ENCODE measurements at regions not wholly inside any gene's neighbourhood (a gene's known extent, or its start where the extent isn't known, plus 50 kb on each side); places are given as distances from the start of the nearest gene placed in this dataset.

DNA sequence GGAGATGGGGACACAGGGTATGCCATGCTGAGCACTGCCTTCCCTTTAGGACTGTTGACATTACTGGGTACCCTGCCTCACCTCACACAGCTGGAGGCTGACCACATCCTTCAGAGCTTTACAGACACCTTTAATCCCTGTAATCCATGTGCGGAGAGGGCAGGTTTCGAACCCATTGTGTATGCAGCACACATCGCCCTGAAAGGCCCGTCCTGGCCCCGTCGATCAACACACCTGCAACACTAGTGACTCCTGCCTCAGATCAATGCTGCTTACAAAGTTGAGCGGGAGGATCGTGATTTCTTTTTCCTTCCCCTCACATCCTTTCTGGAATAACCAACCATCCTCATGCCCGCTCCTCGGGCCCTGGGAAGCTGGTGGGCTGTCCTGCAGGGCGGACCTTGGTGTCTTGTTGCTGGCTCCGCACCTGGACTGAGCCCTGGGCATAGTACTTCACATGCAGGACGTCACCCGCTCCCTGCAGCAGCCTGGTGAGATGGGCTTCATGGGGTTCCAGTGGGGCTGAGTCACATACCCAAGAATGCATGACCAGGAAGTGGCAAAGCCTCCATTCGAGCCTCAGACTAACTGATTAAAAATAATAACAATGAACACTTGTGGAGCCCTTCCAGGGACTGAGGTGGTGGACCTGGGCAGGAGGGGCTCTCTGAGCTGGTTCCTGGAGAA, 403.6 kb downstream of the PTPRU start:
- no peak for DNase-seq

DNA sequence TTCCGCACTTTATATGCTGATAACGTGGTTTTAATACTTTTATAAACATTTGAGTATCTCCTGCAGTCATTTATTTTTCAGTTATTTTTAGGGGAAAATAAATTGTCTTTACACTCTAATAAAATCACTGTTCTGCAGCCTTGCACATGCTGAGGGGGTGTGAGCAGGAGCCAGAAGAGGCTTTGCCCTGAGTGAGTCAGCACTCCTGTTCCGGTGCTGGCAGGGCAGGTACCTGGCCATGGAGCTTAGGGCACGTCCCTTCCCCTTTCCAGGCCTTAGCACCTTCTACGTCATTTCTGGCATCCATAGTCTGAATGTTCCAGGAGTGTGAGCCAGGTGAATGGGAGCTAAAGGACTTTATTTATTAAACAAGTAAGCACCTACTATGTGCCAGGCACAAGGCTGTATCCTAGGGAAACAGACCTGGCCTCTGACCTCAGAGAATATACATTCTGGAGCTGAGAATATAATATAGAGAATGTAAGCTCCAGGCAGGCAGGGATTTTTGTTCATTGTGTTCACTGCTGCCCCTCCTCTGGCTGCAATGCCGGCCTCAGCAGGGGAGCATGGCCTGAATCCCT, 402.9 kb downstream of the PTPRU start:
- no peak for DNase-seq

DNA sequence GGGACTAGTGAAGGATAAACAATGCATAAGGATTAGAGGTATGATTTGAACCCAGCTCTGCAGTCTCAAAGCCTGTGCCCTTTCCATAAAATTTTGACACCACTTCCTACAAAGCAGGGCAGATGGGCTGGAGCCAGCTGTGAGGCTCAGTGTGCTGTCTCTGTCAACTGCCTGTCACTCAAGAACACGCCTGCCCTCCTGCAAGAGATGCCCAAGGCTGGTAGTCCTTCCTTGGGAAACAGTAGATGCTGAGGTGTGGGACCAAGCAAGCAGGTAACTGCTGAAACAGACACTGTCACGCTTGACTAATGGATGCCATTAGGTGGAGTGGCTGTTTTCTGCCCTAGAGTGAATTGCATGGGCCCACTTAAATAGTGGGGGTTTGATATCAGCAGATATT, 402.0 kb downstream of the PTPRU start:
- DNase-seq: no peak

DNA sequence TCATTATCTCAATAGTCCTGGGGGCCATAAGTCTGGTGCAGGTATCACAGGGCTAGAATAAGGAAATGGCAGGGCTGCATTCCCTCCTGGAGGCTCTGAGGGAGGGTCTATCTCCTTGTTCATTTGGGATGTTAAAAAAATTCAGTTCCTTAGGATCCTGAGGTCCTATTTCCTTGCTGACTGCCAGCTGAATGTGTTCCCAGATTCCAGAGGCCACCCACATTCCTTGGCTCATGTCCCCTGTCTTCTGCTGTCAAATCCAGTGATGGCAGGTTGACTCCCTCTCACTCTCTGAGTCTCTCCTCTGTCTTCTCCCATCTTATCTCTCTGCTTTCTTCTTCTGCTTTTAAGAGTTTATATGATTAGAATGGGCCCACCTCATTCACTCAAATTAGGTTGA, 400.6 kb downstream of the PTPRU start:
- DNase-seq: no peak

DNA sequence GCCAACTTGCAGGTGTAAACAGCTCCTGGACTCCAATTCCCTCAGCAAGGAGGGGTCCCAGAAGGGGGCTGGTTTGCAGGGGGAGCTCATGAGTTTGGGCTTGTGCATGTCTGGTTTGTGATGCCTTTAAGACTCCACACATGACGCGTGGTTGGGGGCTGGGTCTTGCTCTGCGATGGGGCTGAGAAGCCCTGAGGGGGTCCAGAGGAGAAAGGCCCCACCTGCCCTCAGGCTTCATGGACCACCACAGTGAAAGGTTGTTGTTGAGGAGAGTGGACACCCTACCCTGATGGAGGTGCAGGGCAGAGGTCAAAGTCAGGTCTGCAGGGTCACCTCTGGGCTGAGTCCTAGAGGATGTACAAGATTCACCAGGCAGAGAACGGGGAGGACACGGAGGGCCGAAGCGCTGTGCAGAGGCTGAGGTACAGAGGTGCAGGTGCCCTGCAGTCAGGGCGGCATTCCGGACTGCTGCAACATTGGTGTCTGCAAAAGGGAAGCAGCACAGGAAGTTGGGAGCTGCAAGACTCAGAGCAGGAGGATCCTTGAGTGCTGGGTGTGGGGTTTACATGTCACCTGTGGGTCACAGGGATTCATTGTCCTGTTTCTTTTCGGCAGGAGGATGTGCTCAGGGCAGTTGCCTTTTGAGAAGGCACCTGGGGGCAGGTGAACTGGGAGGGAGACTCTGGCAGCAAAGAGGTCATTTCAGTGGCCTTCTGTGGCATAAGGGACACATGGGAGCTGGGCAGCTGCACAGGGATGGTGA, 399.4 kb downstream of the PTPRU start:
- DNase-seq: no peak

DNA sequence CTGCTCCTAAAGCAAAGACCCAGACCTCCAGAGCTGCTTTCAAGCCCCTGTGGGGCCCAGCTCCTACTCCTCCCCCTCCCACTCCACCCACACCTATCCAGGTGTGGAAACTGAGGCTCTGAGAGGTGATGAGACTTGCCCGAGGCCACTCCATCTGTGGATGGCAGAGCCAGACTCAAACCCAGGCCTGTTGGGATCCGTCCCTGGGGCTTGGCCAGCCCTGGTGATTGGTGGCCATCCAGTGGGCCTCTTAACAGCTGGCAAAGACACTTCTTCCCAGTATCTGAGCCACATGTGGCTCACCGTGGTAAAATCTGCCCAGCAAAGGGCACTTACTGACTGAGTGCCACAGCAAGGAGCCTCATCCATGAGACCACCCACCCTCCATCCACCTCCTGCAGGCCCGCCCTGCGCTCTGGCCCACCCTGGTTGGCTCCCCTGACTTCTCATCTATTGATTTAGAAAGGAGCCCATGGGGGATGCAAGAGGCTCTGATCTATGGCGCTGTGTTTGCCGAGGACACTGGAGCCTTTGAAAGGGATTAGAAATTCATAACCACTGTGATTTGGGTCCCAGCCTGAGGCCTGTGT, 398.5 kb downstream of the PTPRU start:
- no peak for DNase-seq

DNA sequence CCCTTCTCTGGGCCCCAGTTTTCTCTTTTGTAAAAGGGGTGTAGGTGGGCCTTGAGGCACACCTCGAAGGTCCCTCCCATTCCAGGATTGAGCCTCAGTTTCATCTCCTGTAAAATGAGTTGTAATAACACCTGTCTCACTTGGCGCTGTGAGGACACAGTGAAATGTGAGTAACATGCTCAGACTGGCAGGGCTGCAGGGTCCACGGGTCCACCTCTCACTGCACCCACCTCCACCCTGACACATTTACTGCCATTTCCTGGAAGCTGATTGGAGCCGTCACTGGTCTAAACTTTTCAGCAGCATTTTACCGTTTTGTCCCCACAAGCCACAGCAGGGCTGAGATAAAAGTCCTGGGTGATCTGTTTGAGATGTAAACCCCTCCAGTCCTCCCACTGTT, 398.0 kb downstream of the PTPRU start:
- DNase-seq: no peak

DNA sequence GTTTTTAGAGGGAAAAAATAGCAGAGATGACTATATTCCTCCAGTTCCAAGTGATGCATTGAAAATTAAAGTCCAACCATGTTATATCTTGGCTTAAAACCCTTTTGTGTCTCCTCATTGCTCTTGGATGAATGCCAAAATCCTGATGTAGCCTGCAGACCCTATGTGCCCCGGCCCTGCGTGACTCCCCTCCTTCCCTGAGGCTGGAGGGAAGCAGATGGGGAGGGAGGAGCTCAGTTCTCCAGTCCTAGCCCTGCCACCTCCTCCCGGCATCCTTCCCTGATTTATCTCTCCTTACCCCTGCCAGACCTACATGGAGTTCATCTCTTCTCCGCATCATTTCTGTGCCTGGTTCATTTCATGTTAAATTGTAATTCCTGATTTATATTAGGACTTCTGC, 397.4 kb downstream of the PTPRU start:
- DNase-seq: no peak

DNA sequence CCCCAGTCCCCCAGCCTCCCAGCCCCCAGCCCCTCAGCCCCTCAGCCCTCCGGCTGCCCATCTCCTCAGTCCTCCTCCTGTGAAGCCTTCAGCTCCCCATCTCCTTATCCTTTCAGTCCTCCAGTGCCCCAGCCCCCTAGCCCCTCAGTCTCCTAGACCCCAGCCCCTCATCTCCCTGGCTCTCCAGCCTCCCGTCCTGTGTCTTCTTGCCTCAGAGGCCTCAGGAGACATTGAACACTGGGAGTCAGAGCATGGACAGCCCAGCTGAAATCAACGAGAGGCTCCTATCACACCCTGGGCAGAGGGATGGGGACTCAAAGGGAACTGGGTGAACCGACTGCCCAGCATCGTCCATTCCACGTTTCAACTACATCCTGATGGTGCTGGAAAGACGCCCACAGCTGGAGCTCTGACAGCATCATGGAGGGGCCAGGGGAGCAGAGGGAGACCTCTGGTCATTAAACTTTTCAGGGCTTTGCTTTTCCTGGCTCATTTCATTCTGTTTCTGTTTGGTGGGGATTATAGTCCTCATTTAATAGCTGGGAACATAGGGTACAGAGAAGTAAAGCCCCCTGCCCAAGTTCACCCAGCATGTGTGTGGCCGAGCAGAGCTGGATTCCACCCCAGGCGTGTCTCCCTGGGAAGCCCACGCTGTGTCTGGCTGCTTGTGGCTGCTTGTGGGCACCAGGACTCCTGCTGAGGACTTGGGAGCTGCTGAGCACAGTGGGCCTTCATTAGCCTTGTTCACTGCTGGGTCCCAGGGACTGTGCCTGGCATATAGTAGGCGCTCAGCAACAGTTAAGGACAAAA, 396.7 kb downstream of the PTPRU start:
- no peak for DNase-seq

DNA sequence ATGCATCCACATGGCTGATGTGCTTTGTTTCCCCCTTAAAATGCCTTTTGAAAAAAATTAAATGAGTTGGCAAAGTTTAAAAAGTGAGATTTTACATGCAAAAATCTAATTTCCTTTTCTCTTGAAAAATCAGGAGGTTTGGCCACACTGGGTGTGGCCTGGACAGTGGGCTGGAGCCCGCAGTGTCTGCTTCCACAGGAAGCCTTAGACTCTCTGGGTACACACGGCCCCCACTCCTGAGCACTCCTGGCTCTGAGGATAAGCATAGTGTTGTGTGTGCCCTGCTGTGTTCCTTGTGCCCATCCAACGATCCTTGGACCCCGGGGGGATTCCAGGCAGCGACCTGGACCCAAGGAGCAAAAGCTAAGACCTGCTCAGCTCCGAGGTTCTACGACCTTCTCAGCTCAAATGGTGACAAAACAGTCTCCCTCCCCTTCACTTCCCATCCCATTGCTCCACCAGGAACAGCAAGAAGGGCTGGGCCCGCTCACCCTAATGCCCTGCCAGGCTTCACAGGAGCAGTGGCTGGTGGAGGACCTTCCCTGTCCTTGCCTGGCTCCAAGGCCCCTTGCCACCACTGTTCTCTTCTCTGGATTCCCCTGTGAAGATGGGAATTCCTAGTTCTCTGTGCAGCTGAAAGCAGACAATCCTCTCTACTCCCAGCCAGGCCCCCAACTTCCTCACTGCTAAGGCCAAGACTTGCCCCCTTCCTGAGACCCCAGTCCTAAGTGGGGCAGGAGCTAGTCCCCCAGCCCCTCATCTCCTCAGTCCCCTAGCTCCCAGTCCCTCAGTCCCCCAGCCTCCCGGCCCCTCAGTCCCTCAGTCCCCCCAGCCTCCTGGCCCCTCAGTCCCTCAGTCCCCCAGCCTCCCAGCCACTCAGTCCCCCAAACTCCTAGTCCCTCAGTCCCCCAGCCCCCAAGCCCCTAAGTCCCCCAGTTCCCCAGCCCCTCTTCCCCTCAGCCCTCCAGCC, 395.8 kb downstream of the PTPRU start:
- DNase-seq: no peak

DNA sequence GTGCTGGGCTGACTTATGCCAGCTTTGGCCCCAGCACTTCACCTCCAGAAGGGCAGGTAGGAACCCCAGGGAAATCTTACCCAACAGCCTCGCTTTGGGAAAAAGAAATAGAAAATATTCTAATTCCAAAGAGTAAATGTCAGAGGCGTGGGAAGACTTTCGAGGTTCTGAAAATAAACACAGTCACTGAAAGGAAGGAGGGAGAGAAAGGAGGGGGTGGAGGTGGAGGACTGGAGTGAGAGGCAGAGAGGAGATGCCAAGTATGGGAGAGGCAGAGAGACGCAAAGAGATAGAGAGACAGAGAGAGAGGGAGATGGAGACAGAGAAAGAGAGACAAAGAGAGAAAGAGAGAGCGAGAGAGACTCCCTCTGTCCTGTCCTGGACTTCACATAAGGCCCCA, 395.0 kb downstream of the PTPRU start:
- DNase-seq: no peak

DNA sequence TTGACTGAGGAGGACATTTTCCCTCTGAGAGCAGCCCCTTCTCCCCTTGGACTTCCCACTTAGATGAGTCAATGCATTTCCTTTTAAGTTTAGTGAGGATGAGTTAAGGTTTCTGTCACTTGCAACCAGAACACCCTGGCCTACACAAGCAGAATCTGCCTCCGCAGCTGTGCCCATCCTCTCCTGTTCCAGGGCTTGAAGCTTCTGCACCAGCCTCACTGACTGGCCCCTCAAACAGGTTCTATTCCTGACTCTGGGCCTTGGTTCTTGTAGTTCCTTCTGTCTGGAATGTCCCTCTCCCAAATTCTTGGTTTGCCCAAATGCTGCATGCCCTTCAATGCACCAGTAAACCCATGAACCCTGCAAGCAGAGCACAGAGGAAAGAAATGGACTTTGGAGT, 394.4 kb downstream of the PTPRU start:
- no peak for DNase-seq

DNA sequence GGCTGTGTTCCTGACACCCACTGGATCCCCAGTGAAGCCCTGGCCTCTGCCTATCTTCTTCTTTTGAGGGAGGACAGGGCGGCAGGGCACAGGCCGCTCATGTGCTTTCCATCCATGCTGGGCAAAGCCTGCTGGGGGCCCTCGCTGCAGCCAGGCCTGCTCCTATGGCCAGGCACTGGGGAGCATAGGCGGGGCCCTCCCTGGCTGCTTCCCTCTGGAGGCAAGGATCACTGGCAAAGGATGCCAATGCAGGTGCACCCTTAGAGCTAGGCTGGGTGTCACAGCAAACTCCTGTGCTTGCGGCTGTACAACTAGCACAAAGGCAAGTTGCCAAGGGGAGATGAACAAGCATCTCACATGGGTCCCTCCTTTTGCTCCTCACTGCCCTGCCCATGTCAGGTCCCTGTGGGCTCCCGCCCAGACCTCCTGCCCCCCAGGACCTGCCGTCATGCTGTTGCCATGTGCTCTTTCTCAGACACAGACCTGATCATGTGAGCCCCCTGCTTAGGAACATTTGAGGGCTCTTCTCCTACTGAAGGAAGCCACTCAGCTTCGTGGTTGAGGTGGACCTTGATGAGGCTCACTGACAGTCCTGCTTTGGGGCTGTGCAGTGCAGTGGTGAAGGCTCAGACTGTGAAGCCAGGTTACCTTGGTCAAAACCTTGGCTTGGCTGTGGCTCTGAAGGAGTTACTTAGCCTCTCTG, 393.6 kb downstream of the PTPRU start:
- DNase-seq: no peak

DNA sequence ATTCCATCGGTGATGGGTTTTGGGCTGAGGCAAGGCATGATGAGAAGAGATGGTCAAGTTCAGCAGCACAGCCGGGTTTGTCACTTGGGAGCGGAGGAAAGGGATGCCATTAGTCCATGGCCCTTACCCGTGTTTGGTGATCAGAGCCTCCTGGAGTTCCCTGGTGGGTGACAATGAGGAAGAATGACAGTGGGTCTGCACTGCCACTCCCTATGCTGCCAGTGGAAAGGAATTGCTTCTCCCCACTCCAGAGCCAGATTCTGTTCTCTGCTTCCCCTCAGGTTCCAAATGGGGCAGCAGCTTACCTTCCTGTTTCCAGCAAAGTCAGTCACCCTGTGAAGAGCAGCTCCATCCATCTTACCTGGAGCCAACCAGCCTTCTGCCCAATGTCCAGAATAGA, 393.1 kb downstream of the PTPRU start:
- no peak for DNase-seq

DNA sequence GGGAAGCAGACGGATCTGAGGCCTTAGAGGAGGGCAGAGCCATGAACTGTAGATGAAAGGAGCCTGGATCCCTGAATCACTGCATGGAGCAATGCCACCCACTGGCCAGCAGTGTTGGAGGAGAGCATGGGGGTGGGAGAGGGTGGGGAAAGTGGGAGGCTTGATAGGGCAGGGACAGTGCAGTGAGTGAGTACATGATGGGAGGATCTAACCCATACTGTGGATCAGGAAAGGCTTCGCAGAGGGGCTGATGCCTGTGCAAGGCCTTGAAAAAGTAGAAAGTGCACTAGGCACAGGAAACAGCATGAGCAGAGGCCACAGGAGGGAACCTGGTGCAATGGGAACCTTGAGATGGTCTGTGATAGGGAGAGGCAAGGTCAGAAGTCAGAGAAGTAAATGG, 391.9 kb downstream of the PTPRU start:
- no peak for DNase-seq

DNA sequence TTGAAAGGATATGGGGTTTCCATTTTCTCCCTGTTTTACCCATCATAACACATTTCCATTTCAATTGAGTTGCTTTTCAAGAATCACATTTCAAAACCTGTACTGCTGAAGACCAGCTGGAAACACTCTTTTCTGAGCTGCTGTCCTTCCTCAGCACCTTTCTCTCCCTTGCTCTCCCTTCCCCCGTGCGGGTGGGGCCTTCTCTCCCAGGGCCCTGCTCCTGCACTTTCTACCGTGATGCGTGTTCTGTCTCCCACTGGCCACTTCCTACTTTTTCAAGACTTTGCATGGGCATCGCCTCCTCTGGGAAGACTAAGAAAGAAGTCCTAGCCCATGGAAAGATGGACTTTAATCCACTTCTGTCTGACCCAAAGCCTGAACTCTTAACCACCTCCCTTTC, 390.4 kb downstream of the PTPRU start:
- no peak for DNase-seq

DNA sequence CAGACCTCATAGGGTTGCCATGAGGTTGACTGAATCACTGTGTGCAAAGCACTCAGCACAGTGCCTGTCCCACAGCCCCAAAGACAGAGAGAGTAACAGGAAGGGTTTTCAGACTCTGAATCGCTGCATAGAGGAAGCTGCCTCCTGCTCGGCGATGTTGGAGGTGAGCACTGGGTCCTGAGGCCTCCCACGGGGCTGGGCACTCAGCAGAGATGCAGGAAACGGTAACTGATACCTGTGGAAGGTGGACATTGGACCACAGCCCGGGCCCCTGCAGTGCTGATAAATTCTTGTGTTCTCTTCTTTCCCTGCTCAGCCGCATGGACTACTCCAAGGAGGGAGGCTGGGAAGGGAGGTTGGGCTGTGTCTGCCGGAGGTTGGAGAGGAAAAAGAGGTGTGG, 389.7 kb downstream of the PTPRU start:
- no peak for DNase-seq

DNA sequence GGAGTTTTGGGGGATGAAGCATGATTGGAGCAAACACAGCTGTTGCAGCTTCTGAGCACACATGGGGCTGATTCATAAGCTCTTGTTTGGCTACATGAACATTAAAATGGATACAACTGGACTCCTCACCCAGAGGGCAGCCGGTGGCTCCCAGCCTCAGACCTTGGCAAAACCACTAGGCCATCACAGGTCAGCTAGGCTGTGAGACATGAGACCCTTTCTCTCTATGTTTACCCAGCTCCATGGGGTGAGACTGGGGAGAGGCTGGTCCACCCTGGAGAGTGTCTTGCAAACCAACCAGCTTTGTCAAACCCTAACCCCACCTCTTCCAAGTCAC, 388.7 kb downstream of the PTPRU start:
- no peak for DNase-seq

DNA sequence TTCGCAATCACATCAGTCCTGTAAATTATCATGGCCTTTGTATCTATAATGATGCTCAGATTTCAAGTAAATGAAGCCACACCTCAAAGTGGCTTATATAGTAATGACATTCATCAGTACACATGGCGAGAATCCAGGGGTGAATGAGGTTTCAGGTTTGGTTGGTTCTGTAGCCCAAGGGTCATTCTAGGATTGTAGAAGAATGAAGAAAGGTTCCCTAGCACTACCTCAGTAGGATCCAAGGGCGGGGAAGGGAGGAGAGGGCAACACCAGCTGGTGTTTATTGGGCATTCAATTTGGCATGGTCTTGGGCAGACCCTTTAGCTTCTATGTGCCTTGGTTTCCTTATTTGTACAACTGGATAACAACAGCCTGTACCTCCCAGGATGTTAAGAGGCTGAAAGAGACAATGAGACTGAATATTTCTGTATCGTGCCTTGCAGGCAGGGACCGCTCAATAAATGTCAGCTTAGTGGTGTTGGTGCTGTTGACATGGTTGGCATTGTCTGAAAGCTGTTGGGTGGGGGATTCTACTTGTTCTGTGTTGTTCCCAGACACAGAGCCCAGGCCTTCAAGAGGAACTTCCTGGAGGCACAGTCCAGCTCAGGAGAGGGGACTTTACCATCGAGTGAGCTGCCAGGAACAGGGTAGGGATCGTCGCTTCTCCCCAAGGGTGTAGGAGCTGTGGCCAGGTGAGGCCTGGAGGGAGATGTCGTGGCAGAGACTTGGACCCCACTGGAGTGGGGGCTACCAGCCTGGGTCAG, 388.2 kb downstream of the PTPRU start:
- no peak for DNase-seq

DNA sequence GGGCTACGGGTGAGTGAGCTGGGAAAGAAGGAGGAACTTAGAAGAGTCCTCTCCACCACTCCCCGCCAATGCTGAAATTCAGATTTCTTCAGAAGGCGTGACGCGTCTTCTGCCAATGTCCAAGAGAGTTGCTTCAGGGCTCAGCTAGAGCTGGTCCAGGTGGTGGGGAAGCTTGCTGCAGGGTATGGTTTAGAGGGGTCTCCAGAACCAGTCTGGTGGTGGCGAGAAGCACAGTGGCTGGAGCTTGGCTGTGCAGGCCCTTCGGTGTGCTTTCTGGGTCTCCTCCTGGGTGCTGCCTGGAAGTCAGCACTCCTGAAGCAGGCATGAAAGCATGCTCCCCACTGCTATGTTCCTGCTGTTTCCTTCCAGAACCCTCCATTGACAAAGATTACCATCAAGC, 387.2 kb downstream of the PTPRU start:
- DNase-seq: no peak
